ENCODE measurements at regions not wholly inside any gene's neighbourhood (a gene's known extent, or its start where the extent isn't known, plus 50 kb on each side); places are given as distances from the start of the nearest gene placed in this dataset.

DNA sequence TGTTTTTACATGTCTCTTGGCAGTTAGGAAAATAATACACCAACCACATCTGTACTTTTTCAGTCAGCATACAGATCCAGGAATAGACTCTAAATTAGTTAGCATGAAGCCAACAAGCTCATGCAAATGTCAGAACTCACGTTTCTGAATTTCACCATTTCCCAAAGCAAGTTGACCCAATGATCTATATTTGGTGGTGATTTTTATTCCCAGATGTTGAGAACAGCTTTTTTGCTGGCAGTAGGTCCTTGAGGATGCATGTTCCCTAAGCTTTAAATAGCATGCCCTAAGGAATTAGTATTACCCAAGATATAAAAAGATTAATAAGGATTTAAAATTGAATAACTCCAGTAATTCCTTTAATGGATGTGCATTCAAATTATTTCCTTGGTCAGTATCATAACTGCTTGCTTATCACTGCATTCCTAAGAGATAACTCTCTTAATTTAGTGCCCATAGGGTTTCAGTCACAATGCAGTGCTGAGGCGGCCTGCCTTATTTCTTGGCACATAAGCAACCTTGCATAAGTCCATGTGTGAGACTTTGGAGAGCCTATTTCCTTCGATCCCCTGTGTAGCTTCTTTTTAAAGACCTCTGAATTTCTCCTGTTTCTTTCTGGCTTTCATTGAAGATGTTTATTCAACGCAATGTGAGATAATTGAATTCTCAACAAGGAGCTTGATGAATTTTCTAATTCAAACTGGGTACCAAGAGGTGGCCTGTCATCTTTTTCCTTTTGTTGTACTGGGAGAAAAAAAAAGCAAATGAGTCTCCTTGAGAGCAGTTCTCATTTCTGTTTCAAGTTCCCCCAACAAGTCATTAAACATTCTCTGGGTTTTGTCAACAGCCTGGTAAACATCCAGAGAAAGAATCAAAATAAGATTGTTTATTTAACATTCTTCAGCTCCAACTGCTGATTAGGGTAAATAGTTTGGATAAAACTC lies 135.3 kb upstream of the MEOX2 start (continued):
- TF ChIP-seq, protein P1, sequence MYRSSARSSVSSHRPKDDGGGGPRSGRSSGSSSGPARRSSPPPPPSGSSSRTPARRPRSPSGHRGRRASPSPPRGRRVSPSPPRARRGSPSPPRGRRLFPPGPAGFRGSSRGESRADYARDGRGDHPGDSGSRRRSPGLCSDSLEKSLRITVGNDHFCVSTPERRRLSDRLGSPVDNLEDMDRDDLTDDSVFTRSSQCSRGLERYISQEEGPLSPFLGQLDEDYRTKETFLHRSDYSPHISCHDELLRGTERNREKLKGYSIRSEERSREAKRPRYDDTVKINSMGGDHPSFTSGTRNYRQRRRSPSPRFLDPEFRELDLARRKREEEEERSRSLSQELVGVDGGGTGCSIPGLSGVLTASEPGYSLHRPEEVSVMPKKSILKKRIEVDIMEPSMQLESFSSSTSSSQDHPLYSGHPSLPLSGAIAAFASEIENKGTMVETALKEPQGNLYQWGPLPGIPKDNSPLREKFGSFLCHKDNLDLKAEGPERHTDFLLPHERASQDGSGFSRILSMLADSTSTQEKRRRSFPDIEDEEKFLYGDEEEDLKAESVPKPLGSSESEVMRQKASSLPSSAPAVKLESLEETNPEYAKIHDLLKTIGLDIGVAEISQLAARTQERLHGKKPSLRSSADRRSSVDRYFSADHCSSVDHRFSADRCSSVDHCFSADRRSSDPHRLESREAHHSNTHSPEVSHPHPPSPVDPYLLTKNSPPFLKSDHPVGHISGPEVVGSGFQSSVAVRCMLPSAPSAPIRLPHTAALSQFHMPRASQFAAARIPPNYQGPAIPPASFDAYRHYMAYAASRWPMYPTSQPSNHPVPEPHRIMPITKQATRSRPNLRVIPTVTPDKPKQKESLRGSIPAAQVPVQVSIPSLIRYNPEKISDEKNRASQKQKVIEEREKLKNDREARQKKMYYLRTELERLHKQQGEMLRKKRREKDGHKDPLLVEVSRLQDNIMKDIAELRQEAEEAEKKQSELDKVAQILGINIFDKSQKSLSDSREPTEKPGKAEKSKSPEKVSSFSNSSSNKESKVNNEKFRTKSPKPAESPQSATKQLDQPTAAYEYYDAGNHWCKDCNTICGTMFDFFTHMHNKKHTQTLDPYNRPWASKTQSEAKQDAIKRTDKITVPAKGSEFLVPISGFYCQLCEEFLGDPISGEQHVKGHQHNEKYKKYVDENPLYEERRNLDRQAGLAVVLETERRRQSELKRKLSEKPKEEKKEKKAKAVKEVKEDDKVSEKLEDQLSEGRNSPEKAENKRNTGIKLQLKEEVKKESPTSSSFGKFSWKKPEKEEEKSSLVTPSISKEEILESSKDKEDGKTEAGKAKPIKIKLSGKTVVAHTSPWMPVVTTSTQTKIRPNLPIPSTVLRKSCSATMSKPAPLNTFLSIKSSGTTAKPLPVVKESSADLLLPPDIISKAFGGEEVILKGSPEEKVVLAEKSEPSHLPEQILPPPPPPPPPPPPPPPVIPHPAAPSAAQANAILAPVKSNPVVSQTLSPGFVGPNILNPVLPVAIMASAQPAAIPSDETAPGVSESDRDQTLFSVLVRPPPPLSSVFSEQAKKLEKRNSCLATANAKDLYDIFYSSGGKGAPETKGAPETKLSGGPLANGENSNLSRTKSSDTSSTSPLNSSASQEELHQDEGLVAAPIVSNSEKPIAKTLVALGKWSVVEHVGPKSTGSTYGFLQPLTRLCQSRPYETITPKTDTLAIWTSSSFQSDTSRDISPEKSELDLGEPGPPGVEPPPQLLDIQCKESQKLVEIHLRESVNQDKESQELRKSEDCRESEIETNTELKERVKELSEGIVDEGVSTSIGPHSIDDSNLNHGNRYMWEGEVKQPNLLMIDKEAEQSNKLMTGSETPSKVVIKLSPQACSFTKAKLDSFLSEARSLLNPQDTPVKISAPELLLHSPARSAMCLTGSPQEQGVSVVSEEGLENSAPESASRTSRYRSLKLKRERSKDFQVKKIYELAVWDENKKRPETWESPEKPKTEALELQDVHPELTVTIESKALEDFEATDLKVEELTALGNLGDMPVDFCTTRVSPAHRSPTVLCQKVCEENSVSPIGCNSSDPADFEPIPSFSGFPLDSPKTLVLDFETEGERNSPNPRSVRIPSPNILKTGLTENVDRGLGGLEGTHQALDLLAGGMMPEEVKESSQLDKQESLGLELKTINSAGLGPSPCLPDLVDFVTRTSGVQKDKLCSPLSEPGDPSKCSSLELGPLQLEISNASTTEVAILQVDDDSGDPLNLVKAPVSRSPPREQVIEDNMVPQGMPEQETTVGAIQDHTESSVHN (IDR thresholded peaks at IDR 0.05; ENCODE audit: borderline replicate concordance in 1 of 2, low read depth in 1 of 2): no peak
